ENCODE measurements at regions not wholly inside any gene's neighbourhood (a gene's known extent, or its start where the extent isn't known, plus 50 kb on each side); places are given as distances from the start of the nearest gene placed in this dataset.

GRCh38 chr12:64931321-64931720, 106.9 kb downstream of the TBC1D30 start:
- DNase-seq = no peak

DNA sequence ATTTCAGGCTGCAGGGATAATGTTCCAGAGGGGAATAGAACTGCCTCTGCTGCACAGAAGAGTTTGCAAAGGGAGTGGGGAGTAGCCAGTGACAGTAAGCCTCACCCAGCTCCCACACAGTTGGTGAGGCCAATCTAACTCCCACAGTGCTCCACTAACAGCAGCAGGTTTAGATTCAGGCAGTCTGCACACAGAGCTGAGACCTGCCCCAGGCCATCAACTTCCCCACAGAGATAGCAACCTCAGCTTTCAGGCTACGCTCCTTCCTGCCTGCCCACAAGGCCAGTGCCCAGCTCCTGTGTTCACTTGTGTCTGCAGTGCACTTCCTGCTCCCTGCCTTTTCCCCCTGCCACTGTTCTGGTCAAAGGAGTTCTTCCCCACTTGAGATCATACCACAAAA, 107.5 kb downstream of the TBC1D30 start:
- no peak for DNase-seq

DNA sequence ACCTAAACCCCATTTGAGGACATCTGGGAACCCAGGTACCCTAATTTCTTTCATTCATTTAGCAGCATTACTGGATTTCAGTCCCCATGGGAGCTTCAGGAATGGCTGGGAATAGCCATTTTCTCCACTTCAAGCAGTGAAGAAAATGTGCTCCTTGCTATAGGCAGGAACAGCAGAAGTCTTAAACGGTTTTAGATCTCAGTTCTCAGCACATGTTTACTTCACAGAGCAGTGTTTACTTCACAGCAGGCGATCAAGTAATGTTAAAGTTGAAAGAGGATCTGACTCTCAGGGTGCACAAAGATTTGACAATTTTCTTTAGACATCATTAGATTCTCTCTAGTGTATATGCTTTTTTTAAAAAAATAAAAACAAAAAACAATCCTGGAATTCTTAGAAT, 109.3 kb downstream of the TBC1D30 start:
- no peak for DNase-seq

DNA sequence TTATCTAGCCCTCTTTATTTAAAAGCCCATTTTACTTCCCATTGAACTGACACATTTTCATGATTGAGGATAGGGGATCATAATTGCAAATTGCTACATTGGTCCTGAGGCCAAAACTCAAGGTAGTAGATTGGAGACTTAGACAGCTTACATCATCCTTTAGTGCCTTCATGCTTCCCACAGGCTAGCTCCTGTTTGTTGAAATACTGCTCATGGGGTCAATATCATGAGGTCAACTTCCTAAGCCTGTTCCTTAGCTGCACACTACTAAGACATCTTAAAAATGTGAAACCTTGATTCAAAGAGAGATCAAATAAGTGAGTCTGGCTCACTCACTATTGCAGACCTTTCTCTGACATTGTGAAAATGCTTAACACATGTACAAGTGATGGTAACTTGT, 113.0 kb downstream of the TBC1D30 start:
- no peak for DNase-seq

- DNase-seq = no peak
Observed at GRCh38 chr12:64938179-64938578, 113.7 kb downstream of the TBC1D30 start.

DNA sequence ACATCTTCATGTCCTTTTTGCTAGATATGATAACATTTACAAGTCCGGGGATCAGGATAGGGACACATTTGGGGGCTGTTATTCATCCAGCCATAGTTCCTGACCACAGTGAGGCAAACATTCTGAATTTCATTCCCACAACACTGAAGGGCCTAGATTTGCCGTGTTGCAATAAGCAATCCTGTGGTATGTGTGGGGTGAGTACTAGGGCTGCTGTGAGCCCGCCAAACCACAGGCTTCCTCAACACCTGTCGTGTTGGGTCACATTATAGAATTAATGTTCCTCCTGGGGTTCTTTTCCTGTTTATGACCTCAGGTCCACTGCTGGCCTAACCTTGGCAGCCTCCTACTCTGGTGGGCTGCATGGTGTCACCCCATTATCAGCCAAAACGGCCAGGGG, 119.2 kb downstream of the TBC1D30 start:
- no peak for DNase-seq

GRCh38 chr12:64944966-64945365, 120.5 kb downstream of the TBC1D30 start:
- no peak for DNase-seq

DNA sequence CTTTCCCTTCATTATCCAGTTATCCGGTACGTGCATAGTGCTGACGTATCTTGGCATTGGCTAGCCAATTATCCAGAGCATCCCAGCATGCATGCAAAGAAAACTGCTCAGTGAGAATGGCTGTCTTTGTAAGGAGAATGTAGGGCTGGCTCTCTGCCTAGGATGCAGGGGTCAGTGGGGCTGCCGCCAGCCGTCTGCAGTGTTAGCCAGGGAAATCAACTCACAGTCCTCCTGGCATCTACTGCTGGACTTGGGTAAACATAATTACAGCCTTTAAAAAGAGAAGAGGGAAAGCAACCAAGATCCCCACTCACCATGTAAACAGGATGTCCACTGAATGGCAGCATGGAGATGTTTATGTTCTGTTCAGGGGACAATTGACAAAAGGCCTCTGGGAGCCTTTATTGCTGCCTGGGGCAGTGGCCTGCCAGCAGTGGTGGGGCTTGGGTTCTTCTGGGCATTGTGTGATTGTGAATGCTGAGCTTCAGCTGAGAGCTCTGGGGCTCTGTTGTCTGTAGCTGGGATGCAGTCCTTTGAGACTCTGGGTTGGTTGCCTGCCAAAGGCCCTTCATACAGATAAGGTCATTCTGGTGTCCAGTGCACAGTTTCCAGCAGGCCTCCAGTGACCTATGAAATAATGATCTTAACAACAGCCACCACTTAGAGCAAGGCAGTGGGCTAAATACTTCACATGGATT, 121.8 kb downstream of the TBC1D30 start:
- peak; percentile 94 for DNase-seq

GRCh38 chr12:64950711-64951298, 126.4 kb downstream of the TBC1D30 start:
- DNase-seq = peak; percentile 17

DNA sequence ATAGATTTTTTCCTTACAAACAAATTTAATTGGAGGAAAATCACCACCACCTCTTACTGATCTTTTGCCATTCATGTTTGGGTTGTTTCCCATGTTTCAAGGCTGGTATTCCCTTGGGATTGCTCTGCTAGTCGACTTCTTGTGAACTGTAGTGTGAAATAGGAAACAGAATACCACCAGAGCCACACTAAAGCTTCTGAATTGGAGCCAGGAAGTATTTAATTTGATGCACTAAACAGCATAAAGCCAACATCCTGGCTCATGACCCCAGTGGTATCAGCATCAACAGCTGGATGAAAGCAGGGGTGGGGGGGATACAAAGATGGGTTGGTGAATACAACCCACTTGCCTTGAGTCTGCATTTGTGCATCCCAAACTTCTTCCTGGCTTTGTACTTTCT, 127.5 kb downstream of the TBC1D30 start:
- DNase-seq = no peak

DNA sequence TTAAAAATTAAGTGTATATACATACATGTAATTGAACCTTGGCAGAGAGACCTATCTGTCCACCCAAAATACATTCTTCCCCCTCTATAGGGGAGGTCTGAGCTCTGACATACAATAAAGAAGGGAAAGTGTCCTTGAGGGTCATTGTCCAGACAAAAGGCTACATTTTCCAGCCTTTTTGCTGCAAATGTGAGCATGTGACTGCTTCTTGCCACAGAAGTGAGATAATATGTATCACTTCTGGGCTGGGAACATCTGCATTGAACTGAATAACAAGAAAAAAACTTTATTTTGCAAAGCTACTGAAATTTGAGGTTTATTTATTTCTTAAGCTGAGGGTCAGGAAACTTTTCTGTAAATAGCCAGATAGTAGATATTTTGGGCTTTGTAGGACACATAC, 131.3 kb downstream of the TBC1D30 start:
- no peak for DNase-seq

DNA sequence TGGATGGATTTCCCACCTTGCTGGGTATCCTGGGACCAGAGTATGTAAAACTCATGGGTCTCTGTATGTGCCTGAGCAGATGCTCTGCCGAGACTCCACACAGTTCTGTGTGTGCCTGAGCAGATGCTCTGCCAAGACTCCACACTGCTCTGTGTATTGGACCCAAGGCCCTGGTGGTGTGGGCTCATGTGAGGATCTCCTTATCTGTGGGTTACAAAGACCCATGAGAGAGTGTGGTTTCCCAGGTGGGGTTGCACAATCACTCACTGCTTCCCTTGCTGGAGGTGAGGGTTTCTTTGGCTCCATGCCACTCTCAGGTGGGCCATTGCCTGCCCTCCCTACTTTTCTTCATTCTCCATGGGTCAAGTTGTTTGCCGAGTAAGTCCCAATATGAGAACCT, 141.5 kb downstream of the TBC1D30 start:
- no peak for DNase-seq

DNA sequence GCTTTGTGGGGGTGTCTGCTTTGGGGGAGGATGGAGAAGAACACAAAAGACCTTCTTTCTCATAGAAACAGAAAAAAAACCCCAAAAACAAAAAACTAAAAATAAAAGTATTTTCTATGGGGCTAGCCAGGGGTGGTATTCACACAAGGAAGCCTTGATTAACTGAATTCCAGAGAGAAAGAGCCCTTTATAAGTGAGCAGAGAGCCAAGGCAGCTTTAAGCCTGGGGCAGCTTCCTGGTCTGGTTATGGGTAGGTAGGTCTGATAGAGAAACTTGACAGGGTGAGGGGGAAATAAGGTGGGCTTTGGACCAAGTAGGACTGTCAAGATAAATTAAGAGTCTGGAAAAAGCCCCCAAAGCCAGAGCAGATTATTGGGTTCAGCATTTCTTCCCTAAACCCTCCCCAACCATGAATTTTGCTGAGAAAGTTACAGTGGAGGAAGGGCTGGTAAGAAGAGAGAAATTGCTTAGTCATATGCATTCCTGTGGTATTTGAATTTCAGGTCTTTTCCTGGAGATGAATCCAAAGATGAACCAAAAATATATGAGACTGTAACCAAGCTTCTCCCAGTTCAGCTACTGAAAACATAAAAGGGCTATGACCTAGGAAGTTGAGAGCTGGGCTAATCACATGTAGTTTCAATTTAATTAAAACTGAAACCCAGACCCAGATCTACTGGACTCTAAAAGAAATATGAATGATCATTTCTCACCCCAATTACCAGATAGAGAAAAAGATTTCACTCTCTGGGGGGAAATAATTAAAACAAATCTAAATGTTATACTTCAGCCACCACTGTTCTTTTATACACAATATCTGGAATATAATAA, 144.8 kb downstream of the TBC1D30 start:
- no peak for DNase-seq

GRCh38 chr12:64976131-64976530, 145.0 kb downstream of the WIF1 start:
- DNase-seq = no peak

- no peak for DNase-seq
Observed at GRCh38 chr12:64983771-64984278, 137.3 kb downstream of the WIF1 start.

GRCh38 chr12:64991121-64991611, 129.9 kb downstream of the WIF1 start:
- no peak for DNase-seq

DNA sequence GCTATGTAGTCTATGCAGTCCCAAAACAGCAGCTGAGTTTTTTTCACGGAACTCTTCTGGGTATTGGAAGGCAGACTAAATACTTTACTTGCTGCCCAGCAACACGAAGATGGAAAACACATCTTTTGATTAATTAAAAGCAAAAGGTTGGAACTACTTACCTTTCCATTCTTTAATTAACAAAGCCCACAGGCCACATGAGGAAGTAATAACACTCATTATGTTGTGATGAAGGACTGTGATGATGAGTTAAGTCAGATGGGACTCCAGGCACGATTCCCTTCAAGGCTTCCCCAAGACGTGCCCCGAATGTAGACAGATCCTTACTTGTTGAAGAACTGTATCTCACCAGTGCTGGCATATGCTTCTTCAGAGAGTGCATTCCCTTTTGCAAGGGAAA, 129.0 kb downstream of the WIF1 start:
- no peak for DNase-seq

GRCh38 chr12:64992641-64993040, 128.5 kb downstream of the WIF1 start:
- no peak for DNase-seq

DNA sequence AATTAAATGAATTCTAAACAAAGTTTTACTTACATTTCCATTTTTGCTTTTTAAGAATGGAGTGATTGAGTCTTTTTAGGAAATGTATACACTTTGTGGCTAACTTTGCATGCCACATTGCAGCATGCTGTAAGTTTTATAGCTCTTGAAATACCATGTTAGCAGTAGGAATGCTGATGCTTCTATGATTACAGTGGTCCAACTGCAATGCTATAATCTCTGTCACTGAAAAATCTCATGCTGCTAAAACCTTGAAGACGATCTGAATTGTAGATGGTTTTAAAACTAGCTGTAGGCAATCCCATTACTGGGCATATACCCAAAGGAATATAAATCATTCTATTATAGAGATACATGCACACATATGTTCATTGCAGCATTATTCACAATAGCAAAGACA, 127.6 kb downstream of the WIF1 start:
- DNase-seq = no peak

- DNase-seq = no peak
Observed at GRCh38 chr12:64995816-64996215, 125.3 kb downstream of the WIF1 start.

DNA sequence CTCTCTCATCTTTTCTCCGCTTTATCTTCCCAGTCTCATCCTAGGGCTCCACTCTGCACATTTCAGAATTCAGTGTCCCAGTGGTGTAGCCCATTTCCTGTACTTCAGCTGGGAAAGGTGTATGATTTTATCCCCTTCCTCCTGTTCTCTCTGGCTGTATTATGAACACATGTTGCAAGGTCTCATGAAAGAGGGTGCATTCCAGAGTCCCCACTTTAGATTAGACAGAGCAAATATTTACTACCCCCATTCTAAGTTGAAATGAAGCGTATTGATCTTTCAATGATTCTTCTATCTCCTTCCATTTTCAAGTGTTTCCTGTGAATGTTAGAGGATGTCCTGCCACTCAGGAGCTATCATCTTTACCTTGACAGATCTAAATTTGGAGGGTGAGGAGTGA, 123.2 kb downstream of the WIF1 start:
- no peak for DNase-seq

- DNase-seq = no peak
Observed at GRCh38 chr12:64998371-64999147, 122.5 kb downstream of the WIF1 start.

GRCh38 chr12:64999148-64999425, 122.0 kb downstream of the WIF1 start:
- DNase-seq = no peak

Data from dermis blood vessel endothelial cell (primary cell).